ENCODE measurements at regions not wholly inside any gene's neighbourhood (a gene's known extent, or its start where the extent isn't known, plus 50 kb on each side); places are given as distances from the start of the nearest gene placed in this dataset.

DNA sequence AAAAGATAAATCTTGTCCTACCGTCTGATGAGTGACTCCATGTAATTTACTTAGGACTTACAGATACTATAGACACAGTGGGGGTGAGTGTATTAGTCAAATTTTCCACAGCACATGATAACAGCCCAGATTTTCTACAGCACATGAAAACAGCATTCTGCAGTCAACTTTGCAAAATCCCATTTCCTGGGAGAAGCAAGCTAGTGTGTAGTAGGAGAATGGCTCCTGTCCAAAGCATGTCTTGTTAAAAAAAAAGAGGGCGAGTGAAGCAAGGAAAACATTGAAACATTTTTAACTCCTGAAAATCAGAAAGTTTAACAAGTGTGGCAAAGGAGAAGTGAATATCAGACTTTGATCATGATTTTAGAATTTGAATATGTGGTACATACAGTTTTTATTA, 817.8 kb upstream of the FAM98A start:
- Mint-ChIP-seq H3K36me3 (ENCODE audit: low read depth) (no peaks in the 10 kb centered on the region), H3K27ac (ENCODE audit: unreplicated experiment) (no peak overlapping the region), H3K27me3 (ENCODE audit: low read depth) (peaks cover 2% of the 10 kb centered on the region), H3K4me1 (ENCODE audit: low read depth) (no peaks in the 10 kb centered on the region), H3K4me3 (ENCODE audit: unreplicated experiment) (no peak overlapping the region), H3K9me3 (ENCODE audit: low read depth) (peaks cover 18% of the 10 kb centered on the region)
- TF ChIP-seq, protein P1, sequence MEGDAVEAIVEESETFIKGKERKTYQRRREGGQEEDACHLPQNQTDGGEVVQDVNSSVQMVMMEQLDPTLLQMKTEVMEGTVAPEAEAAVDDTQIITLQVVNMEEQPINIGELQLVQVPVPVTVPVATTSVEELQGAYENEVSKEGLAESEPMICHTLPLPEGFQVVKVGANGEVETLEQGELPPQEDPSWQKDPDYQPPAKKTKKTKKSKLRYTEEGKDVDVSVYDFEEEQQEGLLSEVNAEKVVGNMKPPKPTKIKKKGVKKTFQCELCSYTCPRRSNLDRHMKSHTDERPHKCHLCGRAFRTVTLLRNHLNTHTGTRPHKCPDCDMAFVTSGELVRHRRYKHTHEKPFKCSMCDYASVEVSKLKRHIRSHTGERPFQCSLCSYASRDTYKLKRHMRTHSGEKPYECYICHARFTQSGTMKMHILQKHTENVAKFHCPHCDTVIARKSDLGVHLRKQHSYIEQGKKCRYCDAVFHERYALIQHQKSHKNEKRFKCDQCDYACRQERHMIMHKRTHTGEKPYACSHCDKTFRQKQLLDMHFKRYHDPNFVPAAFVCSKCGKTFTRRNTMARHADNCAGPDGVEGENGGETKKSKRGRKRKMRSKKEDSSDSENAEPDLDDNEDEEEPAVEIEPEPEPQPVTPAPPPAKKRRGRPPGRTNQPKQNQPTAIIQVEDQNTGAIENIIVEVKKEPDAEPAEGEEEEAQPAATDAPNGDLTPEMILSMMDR (IDR thresholded peaks at IDR 0.05), result no peak
- no peak for DNase-seq (ENCODE audit: low spot score)

DNA sequence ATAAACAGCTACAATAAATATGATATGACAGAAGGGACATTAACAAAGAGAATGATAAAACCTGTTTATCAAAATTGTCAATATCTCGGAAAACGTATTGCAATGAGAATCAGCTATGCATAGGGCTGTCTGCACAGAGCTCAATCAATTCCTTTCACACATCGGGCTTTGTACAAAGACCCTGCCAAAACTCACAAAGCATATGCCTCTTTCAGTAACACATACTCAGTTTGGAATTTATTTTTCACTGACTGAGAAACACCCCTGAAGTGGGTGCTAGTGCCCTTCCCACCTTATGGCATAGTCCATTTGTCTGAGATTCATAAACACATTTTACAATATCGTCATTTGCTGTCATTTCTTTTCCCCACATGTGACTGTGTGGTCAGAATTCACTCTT, 815.8 kb upstream of the FAM98A start:
- no peak for DNase-seq (ENCODE audit: low spot score)

GRCh38 chr2:34408100-34408499, 809.0 kb upstream of the FAM98A start:
- no peak overlapping the region for H3K4me3 Mint-ChIP-seq (ENCODE audit: unreplicated experiment)
- TF ChIP-seq, protein P1 (IDR thresholded peaks at IDR 0.05), result no peak
- peaks cover 2% of the 10 kb centered on the region for H3K9me3 Mint-ChIP-seq (ENCODE audit: low read depth)
- no peak overlapping the region for H3K27ac Mint-ChIP-seq (ENCODE audit: unreplicated experiment)
- no peaks in the 10 kb centered on the region for H3K27me3 Mint-ChIP-seq (ENCODE audit: low read depth)
- no peaks in the 10 kb centered on the region for H3K4me1 Mint-ChIP-seq (ENCODE audit: low read depth)
- no peak for DNase-seq (ENCODE audit: low spot score)
- no peaks in the 10 kb centered on the region for H3K36me3 Mint-ChIP-seq (ENCODE audit: low read depth)

More for the DNA sequence above, 815.8 kb upstream of the FAM98A start:
- H3K4me3 Mint-ChIP-seq (ENCODE audit: unreplicated experiment), result no peak overlapping the region
- no peak overlapping the region for H3K27ac Mint-ChIP-seq (ENCODE audit: unreplicated experiment)
- H3K27me3 Mint-ChIP-seq (ENCODE audit: low read depth), result peaks cover 2% of the 10 kb centered on the region
- no peaks in the 10 kb centered on the region for H3K36me3 Mint-ChIP-seq (ENCODE audit: low read depth)
- TF ChIP-seq, protein P1 (IDR thresholded peaks at IDR 0.05), result no peak
- H3K4me1 Mint-ChIP-seq (ENCODE audit: low read depth), result no peaks in the 10 kb centered on the region
- peaks cover 7% of the 10 kb centered on the region for H3K9me3 Mint-ChIP-seq (ENCODE audit: low read depth)

GRCh38 chr2:34403512-34403911, 804.4 kb upstream of the FAM98A start:
- H3K4me1 Mint-ChIP-seq (ENCODE audit: low read depth), result no peaks in the 10 kb centered on the region
- no peaks in the 10 kb centered on the region for H3K27me3 Mint-ChIP-seq (ENCODE audit: low read depth)
- no peak overlapping the region for H3K27ac Mint-ChIP-seq (ENCODE audit: unreplicated experiment)
- no peak for DNase-seq (ENCODE audit: low spot score)
- H3K4me3 Mint-ChIP-seq (ENCODE audit: unreplicated experiment), result no peak overlapping the region
- peaks cover 2% of the 10 kb centered on the region for H3K9me3 Mint-ChIP-seq (ENCODE audit: low read depth)
- TF ChIP-seq, protein P1 (IDR thresholded peaks at IDR 0.05), result no peak
- no peaks in the 10 kb centered on the region for H3K36me3 Mint-ChIP-seq (ENCODE audit: low read depth)

DNA sequence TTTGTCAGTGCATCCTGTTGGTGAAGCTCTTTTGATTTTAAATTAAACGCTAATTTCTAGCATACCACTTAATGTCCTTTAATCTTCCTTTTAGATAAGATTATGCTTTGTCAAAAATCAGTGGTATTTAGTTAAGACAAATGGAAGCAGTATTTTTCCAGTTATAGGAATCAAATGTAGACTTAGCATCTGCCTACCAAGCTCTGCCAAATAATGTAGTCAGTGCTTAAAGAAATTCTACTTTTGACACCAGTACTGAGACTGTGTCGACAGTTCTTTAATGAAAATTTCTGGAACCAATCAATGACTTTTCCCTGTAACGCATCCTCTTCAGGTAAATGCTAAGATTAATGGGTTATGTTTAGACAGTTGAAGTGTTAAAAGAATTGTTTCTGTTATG, 803.3 kb upstream of the FAM98A start:
- no peak overlapping the region for H3K27ac Mint-ChIP-seq (ENCODE audit: unreplicated experiment)
- H3K9me3 Mint-ChIP-seq (ENCODE audit: low read depth), result peaks cover 2% of the 10 kb centered on the region
- no peak for DNase-seq (ENCODE audit: low spot score)
- no peak overlapping the region for H3K4me3 Mint-ChIP-seq (ENCODE audit: unreplicated experiment)
- no peaks in the 10 kb centered on the region for H3K27me3 Mint-ChIP-seq (ENCODE audit: low read depth)
- no peaks in the 10 kb centered on the region for H3K36me3 Mint-ChIP-seq (ENCODE audit: low read depth)
- no peaks in the 10 kb centered on the region for H3K4me1 Mint-ChIP-seq (ENCODE audit: low read depth)
- TF ChIP-seq, protein P1 (IDR thresholded peaks at IDR 0.05), result no peak
